NCI-H2196 (cell line): ENCODE measurements at regions not wholly inside any gene's neighbourhood (a gene's known extent, or its start where the extent isn't known, plus 50 kb on each side); places are given as distances from the start of the nearest gene placed in this dataset.
"Not testable (repeated sequence)": the region's sequence is repeated elsewhere in the genome, so short reads cannot be mapped to it uniquely, and the experiment has no call there.

Experiments used
- DNase-seq: peaks from one replicate; lab custom pipeline; 2025; ENCODE audit not compliant: unreplicated experiment; lab: John Stamatoyannopoulos, UW

DNA sequence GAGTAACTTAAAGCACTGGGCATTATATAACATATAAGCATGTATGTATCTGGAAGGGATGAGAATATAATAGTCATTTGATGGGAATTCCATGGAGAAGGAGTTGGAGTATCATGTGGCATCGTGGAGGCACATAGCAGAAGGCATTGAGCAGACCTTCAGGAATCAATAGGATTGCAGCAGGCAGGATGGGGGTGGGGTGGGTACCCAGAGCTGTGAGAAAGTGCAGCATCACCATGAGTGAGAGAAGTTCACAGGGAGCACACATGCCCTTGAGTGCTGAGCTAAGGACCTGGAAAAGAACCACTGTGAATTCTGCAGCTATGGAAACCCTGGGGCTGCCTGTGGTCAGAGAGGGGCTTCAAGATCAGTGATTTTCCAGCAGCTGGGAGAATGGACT is 57.3 kb downstream of the MED10 start:
- DNase-seq = no peak

DNA sequence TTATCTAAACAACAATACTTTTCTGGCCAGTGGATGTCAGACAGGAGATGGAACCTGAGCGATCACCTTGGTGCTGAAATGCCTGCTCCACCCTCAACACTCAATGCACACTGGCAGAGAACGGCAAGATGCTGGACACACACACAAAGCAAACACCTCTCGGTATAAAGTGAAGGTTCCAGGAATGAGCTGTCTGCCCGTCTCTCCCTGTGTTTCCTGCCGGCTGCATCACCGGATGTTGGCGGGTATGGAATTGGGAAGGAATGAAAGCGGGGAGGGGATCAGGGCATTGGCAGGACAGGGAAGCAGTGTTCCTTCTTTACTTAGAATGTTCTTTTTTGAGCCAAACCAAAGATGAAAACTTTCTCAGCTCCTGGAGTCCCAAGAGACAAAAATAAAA is 59.2 kb downstream of the MED10 start:
- DNase-seq = no peak

DNA sequence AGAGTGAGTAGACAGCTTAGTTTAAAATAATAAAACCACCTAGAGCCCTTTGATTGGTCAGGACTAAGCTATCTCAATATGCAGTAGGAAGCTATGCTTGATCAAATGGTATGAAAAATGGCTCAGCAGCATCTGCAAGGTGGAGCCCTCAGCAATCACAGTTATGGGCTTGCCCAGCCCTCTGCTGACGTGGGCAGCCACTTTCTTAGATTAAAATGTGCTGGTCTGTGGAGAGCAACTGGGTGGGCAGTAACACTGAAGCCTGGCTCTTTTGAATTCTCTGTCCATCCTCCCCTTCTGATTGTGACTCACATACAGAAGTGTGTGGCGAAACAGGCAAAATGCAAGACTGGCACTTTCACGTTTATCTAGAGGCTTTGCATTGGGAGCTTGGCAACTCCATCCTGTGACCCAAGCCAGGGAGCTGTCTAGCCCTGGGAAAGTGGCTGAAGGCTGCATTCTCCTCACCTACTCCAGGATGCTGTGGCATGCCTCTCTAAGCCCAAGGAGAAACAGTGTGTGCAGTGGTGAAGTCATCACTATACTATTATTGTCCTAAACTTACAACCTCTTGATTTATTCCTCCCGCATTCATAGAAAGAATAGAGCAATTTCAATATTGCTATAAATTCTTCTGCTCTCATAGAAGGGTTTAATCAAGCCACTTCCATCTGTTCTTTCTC is 61.1 kb downstream of the MED10 start:
- no peak for DNase-seq

DNA sequence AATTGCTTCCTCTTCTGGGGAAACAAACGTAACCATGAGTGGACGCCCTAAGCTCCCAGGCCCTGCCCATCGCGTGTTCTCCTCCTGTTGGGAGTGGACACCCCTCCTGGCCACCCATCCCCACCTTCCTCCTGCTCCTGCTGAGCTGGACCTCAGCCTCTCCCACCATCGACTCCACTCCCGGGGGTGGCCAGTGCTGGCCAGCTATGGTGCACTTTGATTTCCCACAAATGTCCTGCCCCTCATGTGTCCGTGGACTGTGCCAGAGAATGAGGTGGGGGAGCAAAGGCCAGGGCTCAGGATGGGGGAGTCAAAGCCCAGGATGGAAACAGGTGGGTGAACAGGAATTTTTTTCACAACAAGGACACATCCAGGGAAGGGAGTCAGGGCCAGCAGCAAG is 62.8 kb downstream of the MED10 start:
- no peak for DNase-seq

DNA sequence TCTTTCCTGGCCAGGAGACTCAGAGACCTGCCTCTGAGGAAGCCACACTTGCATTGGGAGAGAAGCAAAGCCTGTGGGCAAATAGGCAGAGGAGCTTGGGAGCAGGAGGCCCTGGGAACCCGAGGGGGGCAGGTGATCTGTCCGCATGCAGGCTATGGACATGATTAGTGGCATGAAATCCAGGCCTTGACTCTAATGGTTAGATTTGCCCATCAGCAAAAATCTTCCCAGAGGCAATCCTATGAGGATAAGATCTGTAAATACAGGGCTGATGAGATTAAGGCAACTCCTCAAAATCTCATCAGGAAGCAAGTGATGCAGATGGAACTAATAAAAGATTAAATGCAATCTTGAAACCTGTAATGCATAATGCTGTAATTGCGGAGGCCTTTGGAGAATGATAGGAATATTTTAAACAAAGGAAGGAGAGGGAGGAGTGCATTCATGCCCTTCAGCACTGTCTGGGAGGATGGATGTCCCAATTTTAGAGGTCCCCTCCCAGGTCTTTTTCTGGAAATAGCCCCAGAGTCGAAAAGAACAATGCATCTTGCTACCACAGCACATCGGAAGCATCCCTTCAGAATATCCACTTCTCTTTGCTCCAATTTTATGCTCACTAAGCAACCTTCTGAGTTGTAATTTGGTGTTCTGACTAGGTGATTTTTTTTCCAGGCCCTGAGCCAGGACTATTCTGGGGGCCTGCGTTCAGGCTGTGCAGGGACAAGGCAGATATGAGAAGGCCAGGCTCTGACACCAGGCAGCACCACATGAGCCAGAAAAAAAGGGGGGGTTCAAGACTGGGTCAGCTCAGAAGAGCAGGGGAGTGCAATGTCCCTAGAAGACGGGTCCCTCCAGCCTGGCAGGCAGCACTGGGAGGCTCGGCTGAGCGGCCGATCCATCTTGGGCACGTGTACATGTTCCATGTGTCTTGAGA is 66.5 kb downstream of the MED10 start:
- DNase-seq = no peak

DNA sequence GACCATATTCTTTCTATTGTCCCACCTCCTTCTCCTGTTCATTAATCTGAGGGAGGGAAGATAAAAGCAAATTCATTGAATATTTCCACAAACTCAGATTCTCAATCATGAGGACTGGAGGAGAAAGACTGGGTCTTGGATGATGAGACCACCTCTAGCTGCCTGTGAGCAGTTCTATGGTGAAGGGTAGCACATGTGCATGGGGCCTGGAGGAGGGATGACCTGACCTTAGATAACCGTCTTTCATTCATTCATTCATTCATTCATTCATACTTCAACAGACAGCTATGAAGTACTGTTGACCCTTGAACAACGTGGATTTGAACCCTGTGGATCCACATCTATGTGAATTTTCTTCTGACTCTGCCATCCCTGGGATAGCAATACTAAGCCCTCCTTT is 68.4 kb downstream of the MED10 start:
- no peak for DNase-seq

DNA sequence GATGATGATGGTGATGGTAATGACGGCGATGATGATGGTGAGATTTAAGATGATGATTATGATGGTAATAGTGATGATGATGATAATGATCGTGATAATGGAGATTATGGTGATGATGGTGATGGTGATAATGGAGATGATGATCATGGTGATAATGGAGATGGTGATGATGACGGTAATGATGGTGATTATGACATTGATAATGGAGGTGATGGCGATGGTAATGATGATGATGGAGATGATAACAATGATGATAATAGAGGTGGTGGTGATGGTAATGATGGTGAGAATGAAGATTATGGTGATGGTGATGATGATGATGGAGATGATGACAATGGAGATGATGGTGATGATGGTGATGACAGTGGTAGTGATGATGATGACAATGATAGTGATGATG is 69.7 kb downstream of the MED10 start:
- DNase-seq = no peak

DNA sequence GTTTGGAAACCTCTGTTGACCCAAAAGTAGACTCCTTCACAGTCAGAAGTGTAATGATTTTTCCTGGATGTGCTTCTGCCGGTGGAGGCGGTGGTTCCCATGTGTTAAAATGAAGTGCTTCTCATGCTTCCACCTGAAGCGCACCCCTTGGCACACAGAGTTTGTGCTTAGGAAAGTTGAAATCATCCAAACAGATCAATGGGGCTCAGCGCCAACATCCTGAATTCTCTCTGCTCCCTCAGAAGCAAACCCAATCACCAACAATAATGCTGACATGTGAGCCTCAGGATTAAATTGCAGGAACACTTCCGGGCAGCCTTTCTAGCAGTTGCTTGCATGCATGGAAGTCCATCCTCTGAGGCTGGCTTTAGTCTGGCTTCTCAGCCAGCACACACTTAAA is 71.0 kb downstream of the MED10 start:
- DNase-seq = peak; percentile 45

DNA sequence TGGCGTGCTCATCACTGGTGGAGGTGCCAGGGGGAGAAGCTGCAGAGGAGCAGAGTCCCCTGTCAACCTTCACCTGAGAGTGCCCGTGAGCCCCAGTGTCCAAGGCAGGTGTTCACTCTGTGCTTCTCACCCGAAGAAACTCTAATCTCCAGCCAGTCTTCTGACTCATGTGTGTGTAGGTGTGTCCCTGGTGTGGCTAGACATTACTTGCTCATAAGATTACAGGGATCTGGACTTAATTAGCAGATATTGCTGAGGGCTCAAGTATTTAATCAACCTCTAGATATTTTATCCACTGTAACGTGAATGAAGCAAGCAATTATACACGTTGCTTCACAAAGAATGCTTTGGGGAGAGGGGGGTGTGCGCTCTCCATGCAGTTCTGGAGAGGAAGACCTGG is 72.5 kb downstream of the MED10 start:
- DNase-seq = no peak

DNA sequence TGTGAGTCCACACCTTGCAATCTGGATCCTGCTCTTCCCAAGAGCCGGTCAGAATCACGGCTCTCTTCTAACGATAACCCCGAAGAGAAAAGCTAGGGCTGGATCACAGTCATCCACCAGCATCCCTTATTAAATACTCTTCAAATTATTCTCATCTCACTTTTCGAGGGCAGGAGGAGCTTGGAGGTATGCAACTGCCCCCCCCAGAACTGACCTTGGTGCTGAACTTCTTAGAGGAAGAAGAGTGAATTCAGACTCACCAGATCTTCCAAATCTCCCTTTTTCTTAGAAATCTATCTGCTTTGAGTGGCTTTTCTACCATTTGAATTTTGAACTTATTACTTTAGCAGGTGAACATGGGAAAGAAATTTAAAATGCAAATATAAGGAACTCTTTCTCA is 75.7 kb downstream of the MED10 start:
- DNase-seq = no peak

DNA sequence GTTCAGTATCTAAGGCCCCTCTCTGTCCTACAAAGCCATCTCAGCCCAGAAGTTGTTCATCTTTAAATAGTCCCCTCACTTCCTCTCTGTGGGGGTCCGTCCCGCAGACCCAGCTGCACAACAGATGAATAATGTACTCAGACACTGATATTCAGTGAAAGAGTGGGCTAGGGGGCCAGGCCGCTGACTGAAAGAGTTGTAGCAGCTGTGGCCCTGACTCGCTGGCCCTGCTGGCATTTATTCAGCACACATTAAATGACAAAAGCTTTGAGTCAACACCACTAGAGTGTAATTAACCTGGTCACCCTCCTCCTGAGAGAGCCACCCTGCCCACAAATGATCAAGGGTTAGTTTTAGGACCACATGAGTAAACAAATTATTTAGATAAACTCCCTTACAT is 76.3 kb downstream of the MED10 start:
- no peak for DNase-seq

DNA sequence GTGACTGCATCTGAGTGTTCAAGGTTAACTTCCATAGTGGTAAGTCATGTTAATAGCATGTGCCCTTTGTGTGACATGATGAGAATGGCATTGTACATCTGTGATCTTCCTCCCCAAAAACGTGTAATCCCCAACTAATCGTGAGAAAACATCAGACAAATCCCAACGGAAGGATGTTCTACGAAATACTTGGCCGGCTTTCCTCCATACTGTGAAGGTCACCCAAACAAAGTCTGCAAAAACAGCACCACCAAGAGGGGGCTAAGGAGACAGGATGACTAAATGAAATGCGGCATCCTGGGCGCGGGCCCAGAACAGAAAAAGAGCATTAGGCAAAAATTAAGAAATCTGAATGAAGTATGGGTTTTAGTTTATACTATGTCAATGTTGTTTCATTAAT is 81.8 kb downstream of the MED10 start:
- DNase-seq = no peak

DNA sequence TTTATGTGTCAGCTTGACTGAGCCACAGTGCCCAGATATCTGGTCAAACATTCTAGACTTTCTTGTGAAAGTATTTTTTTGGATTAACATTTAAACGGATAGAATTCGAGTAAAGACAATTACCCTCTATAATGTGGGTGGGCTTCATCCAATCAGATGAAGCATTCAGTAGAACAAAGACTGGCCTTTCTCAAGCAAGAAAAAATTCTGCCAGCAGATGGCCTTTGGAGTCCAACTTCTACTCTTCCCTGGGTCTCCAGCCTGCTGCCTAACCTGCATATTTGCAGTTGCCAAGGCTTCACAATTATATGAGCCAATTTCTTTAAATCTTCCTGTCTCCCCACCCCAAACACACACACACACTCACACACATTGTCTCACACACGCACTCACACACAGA is 86.4 kb downstream of the MED10 start:
- peak; percentile 66 for DNase-seq

DNA sequence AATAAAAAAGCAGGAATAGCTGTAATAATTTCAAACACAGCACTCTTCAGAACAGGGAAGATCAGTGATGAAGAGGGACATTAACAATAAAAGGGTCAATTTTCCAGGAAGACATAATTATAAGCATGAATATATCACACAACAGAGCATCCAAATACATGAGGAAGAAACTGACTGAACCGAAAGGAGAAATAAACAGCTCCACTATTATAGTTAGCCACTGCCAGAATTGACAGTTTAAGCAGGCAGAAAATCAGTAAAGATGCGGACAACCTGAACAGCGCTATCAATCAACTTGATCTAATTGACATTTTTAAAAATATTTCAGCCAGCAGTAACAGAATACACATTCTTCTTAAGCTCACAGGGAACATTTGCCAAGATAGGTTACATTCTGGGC is 89.1 kb downstream of the MED10 start:
- DNase-seq = no peak

DNA sequence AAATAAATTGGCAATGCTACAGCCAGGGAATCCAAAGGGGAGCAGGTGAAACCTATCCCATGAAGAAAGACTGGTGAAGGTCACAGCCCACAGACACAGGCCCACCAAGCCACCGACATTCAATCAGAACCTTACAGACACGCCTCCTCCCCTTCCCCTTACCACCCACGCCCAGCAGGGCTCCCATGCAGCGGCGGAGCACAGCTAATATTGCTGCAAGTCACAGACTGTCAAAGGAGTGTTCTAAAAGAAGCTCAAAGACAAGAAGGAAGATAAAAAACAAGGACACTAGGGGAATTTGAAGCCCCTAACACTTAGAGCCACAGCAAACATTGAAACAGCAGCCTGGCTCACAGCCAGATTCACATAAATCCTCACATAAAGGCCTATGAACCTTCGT is 91.2 kb downstream of the MED10 start:
- DNase-seq = no peak

DNA sequence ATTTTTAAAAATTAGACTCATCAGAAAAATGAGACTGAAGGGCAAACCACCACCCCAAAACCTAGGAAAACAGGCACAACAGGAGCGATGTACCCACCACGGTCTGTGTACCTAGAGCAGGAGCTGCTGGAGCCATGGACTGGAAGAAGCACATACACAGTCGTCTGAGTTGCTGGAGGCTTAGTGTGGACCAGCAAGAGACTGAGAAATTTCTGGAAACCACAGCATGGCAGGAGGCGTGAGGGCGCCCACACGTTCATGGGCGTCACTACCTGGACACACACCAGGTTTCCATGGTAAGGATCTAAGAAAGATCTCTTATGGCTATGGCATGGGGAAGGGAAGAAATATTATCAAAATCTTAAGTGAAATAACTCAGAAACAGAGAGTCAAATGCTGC is 91.9 kb downstream of the MED10 start:
- no peak for DNase-seq

DNA sequence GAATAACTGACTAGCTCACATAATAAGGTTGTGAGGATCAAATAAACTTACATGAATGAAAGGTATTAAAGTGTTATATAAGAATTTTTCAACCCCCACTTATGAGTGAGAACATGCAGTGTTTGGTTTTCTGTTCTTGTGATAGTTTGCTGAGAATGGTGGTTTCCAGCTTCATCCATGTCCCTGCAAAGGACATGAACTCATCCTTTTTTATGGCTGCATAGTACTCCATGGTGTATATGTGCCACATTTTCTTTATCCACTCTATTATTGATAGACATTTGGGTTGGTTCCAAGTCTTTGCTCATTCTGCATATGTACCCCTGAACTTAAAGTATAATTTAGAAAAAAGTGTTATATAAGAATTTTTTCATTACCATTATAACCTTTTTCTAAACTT is 93.9 kb downstream of the MED10 start:
- DNase-seq = not testable (repeated sequence)

DNA sequence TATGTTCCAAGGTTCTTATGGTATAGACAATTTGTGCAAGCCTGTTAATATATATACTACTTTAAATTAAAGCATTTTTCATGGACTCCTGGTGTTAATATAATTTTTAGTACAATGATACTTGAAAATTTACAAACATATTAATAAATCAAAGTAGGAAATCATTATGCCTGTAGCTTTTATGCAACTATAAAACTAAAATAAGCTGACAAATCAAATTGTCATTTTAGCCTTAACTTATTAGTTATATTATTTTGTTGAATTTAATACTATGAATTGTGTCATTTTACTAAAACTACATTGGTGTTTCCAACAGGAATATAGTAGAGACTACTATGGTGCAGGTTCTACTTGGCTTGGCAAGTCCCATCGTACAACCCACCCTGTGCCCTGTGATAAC is 96.0 kb downstream of the MED10 start:
- no peak for DNase-seq

DNA sequence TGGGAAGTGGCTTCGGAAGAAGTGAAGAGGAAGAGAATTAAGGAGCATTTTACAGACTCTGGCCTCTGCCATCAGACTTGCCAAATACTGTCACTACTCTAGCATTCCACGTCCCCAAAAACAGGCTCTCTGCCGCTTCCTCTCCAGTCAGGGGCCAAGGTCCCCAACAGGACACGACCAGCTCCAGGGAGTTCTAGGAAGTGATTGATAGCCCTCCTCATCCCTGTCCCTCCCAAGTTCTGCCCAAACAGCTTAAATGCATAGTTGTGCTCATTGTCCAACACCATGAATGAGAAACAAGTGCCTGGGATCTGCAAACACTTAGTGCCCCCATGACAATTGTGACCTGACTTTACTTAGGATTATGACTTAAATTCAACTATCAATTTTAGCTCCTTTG is 96.5 kb downstream of the MED10 start:
- DNase-seq = no peak

DNA sequence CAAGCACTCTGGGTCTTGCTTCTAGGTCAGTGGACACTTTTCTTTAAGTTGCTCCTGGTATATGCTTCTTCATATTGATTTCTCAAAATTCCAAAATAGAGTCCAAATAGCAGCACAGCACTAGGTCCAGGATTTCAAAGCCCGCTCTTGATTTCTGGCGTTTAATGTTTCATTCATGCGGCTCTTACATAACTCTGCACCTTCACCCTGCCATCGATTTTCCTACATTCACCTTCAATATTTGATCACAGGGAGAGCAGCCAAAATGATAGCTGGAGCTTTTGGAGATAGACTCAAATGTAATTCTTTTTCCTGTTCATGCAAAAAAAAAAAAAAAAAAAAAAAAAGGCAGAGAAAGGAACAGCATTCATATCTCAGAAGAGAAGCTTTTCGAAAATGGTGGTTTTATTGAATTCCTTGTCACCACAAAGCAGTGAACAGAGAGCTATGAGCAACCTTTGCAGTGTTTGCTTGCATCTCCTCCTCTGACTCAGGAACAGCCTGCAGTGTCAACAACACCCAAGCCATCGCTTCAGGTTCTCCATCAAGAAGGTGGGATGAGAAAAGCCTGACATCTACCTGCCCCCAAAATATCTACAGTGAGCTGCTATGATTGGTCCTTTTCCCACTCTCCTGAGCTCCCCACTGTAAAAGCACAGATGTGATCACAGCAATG is 97.8 kb downstream of the MED10 start:
- DNase-seq = no peak

DNA sequence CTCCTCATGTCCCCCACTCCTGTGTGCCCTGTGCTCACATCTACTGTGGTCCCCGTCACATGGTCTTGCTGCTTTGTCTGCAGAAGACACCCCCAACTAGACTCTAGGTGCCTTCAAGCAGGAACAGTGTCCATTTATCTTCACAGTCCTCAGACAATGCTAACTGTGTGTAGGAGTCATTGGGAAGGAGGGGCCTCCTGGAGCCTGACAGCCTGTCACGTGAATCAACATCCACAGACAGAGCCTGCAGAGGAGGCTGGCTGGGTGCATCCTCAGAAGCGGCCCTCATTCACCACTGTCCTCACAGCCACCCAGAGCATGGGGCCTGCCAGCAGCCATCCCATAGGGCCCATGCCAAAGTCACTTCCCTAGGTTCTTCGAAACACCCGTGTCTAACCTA is 98.7 kb downstream of the MED10 start:
- no peak for DNase-seq
